A673 (cell line): ENCODE measurements at regions not wholly inside any gene's neighbourhood (a gene's known extent, or its start where the extent isn't known, plus 50 kb on each side); places are given as distances from the start of the nearest gene placed in this dataset.

Experiments used
- BruUV-seq: library from RNA; stranded (reverse); fragments of 400-500 nt; replicated peaks from 2 replicates; lab custom pipeline; 2021; lab: Mats Ljungman, UMichigan
- CTCF ChIA-PET: fragments of 300-600 bp; sonication (Branson Sonifier 250); formaldehyde crosslinking; loops from one replicate; lab custom pipeline; 2022; ENCODE audit warnings: antibody characterized with exemption; lab: Charles Lee
- POLR2A ChIA-PET: fragments of 300-600 bp; sonication (Branson Sonifier 250); formaldehyde crosslinking; loops from one replicate; lab custom pipeline; 2022; ENCODE audit warnings: antibody characterized with exemption; ENCODE audit not compliant: low non-redundant PET; lab: Charles Lee
- DNase-seq: peaks from one replicate; pipeline ENCODE4 v3.0.0-alpha.2; 2015; ENCODE audit warnings: low spot score
- H3K27ac ChIP-seq: fragments of 200-600 bp; sonication (generic); 2 replicates; pipeline ENCODE4 v1.5.1; 2016; ENCODE audit warnings: mixed run types, low read depth, mild to moderate bottlenecking, mixed read lengths, antibody characterized with exemption, low read length; ENCODE audit not compliant: poor library complexity, severe bottlenecking
- H3K27me3 ChIP-seq: fragments of 200-600 bp; sonication (generic); replicated peaks from 2 replicates; pipeline ENCODE4 v1.6.1; 2017; ENCODE audit warnings: mixed run types, low read depth, mild to moderate bottlenecking, mixed read lengths, antibody characterized with exemption, low read length; ENCODE audit not compliant: insufficient read depth, poor library complexity
- H3K36me3 ChIP-seq: fragments of 200-600 bp; sonication (generic); 2 replicates; pipeline ENCODE4 v1.6.1; 2016; ENCODE audit warnings: mixed run types, mild to moderate bottlenecking, mixed read lengths, antibody characterized with exemption, low read length; ENCODE audit not compliant: insufficient read depth, poor library complexity, severe bottlenecking
- H3K4me1 ChIP-seq: fragments of 200-600 bp; sonication (generic); 2 replicates; pipeline ENCODE4 v1.6.1; 2017; ENCODE audit warnings: mixed run types, mild to moderate bottlenecking, mixed read lengths, antibody characterized with exemption, low read length; ENCODE audit not compliant: insufficient read depth, poor library complexity, severe bottlenecking
- H3K4me3 ChIP-seq: fragments of 200-600 bp; sonication (generic); 2 replicates; pipeline ENCODE4 v1.5.1; 2016; ENCODE audit warnings: low read depth, mixed run types, mild to moderate bottlenecking, mixed read lengths, low read length; ENCODE audit not compliant: poor library complexity, severe bottlenecking
- H3K9me3 ChIP-seq: fragments of 200-600 bp; sonication (generic); 2 replicates; pipeline ENCODE4 v1.6.1; 2016; ENCODE audit warnings: mixed run types, low read depth, mild to moderate bottlenecking, mixed read lengths, antibody characterized with exemption, low read length; ENCODE audit not compliant: poor library complexity, severe bottlenecking
- EZH2 ChIP-seq: fragments of 200-600 bp; sonication (generic); IDR thresholded peaks from 2 replicates; pipeline ENCODE4 v1.6.1; 2017; ENCODE audit warnings: borderline replicate concordance, low read depth, mild to moderate bottlenecking, mixed read lengths, antibody characterized with exemption, low read length; ENCODE audit not compliant: poor library complexity, severe bottlenecking
- intact Hi-C: fragments of 100-400 bp; cut with micrococcal nuclease; formaldehyde crosslinking; loops from one replicate; pipeline ENCODE4 v1.10.0; 2022; ENCODE audit not compliant: unreplicated experiment
- TF ChIP-seq, protein P1 (sequence below): fragments of 300-800, 200-600 bp; sonication (generic); conservative IDR thresholded peaks from 2 replicates; pipeline ENCODE4 v1.5.1; 2017; ENCODE audit warnings: low read depth, mild to moderate bottlenecking, antibody characterized with exemption, low read length, moderate library complexity, mixed read lengths

DNA sequence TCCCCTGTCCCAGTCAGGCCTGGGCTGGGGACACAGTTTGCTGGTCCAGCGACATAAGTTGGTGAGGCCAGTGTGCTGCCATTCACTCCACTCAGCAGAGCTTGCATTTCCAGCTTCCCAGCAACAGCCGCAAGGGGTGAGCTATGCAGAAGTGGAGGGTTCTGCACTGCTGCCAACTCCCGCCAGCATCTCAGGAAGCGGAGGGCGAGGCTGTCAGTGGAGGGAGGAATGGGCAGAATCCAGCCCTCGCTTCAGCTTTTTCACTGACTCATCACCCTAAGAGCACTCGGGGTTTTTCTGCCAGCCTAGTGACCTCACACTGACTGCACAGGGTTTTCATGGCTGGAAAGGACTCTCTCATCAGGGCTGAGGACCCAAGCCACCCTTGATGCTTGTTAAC, 625.1 kb upstream of the MKI67 start:
- CTCF ChIA-PET, result interaction anchor here (0.6 to 0.7 kb wide), 2 partner anchors 110 to 539 kb away, joined by 3 read pairs; no protein-coding TSS in a partner anchor
- no TSS peak for BruUV-seq

GRCh38 chr10:128751851-128752250, 625.6 kb upstream of the MKI67 start:
- CTCF ChIA-PET, result interaction anchor here (0.6 to 0.7 kb wide), 2 partner anchors 110 to 540 kb away, joined by 3 read pairs; no protein-coding TSS in a partner anchor

More for the DNA sequence above, 625.1 kb upstream of the MKI67 start:
- DNase-seq, result peak; percentile 63
- POLR2A ChIA-PET, result no interaction called here
- TF ChIP-seq, protein P1, sequence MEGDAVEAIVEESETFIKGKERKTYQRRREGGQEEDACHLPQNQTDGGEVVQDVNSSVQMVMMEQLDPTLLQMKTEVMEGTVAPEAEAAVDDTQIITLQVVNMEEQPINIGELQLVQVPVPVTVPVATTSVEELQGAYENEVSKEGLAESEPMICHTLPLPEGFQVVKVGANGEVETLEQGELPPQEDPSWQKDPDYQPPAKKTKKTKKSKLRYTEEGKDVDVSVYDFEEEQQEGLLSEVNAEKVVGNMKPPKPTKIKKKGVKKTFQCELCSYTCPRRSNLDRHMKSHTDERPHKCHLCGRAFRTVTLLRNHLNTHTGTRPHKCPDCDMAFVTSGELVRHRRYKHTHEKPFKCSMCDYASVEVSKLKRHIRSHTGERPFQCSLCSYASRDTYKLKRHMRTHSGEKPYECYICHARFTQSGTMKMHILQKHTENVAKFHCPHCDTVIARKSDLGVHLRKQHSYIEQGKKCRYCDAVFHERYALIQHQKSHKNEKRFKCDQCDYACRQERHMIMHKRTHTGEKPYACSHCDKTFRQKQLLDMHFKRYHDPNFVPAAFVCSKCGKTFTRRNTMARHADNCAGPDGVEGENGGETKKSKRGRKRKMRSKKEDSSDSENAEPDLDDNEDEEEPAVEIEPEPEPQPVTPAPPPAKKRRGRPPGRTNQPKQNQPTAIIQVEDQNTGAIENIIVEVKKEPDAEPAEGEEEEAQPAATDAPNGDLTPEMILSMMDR, result no peak
- TF ChIP-seq EZH2, result no peak
- peaks cover 4% of the 10 kb centered on the region for H3K4me1 ChIP-seq
- H3K27me3 ChIP-seq, result no peaks in the 10 kb centered on the region
- no peaks in the 10 kb centered on the region for H3K9me3 ChIP-seq
- intact Hi-C loops, result no loop called here
- H3K4me3 ChIP-seq, result no peak overlapping the region
- no peak overlapping the region for H3K27ac ChIP-seq
- no peaks in the 10 kb centered on the region for H3K36me3 ChIP-seq

DNA sequence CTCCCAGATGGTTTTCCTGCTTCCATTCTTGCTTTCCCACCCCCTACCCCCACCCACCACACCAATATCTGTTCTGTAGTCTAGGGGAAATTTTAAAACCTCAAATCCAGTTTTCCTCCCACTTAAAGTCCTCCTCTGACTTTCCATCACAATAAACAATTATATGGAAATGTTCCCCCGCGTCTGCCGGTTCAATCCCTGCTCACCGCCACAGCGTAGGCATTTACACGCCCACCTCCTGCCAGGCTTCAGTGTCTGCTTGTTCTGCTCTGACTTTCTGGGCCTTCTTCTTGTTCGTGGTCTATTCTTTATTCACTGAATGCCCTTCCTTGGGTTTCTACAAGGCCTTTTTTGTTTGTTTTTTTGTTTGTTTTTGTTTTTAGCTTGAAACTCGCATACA, 633.0 kb upstream of the MKI67 start:
- intact Hi-C loops, result no loop called here
- Histone ChIP-seq H3K4me1 (no peaks in the 10 kb centered on the region), H3K4me3 (no peak overlapping the region), H3K36me3 (no peaks in the 10 kb centered on the region), H3K27me3 (no peaks in the 10 kb centered on the region), H3K9me3 (no peaks in the 10 kb centered on the region), H3K27ac (no peak overlapping the region)
- no peak for DNase-seq
- CTCF ChIA-PET, result no interaction called here
- POLR2A ChIA-PET, result no interaction called here
- BruUV-seq, result no TSS peak
- TF ChIP-seq, protein P1, result no peak
- TF ChIP-seq EZH2, result no peak

More at GRCh38 chr10:128751851-128752250, 625.6 kb upstream of the MKI67 start:
- BruUV-seq, result no TSS peak
- H3K4me3 ChIP-seq, result no peak overlapping the region
- no peak for TF ChIP-seq EZH2
- TF ChIP-seq, protein P1, result no peak
- POLR2A ChIA-PET, result no interaction called here
- H3K27me3 ChIP-seq, result no peaks in the 10 kb centered on the region
- no peaks in the 10 kb centered on the region for H3K9me3 ChIP-seq
- intact Hi-C loops, result no loop called here
- H3K27ac ChIP-seq, result no peak overlapping the region
- DNase-seq, result no peak
- H3K4me1 ChIP-seq, result no peaks in the 10 kb centered on the region
- no peaks in the 10 kb centered on the region for H3K36me3 ChIP-seq
